HCT116 (cell line): ENCODE measurements at regions not wholly inside any gene's neighbourhood (a gene's known extent, or its start where the extent isn't known, plus 50 kb on each side); places are given as distances from the start of the nearest gene placed in this dataset.

Experiments
- ATAC-seq: fragments of 200-7000 bp; cut with Tn5 transposase; 2 replicates; pipeline ENCODE4 v1.9.1; 2020; ENCODE audit warnings: mild to moderate bottlenecking, moderate library complexity
- BruUV-seq: library from RNA; stranded (reverse); fragments of 400-500 nt; replicated peaks from 2 replicates; lab custom pipeline; 2021; lab: Mats Ljungman, UMichigan
- CTCF ChIA-PET: fragments of 300-600 bp; sonication (Branson Sonifier 250); formaldehyde crosslinking; loops from one replicate; lab custom pipeline; 2021; ENCODE audit warnings: antibody characterized with exemption; lab: Charles Lee
- POLR2A ChIA-PET: fragments of 300-600, 350-600 bp; sonication (Branson Sonifier 250); formaldehyde crosslinking; loops from one replicate; lab custom pipeline; 2021; ENCODE audit warnings: antibody characterized with exemption; lab: Charles Lee
- RAD21 ChIA-PET, 2 experiments: fragments of 300-600 bp; sonication (Branson Sonifier 250); formaldehyde crosslinking; loops; one replicate each; lab custom pipeline; 2023; ENCODE audit warnings: low total read pairs in 2 of 2; ENCODE audit not compliant: uncharacterized antibody in 2 of 2, unreplicated experiment in 2 of 2, low non-redundant PET in 1 of 2; lab: Charles Lee
- DNase-seq: peaks from one replicate; pipeline ENCODE4 v3.0.0-alpha.2; 2010; ENCODE audit warnings: low read depth, low spot score
- H2AFZ ChIP-seq: fragments of 200-600 bp; shearing (Covaris generic), sonication (generic); 2 replicates; pipeline ENCODE4 v1.6.1; 2017; ENCODE audit warnings: low read depth, mixed run types, mixed read lengths, antibody characterized with exemption, low read length; ENCODE audit not compliant: poor library complexity, severe bottlenecking
- H3K27ac ChIP-seq: 2 replicates; pipeline ENCODE4 v1.5.1; 2012; ENCODE audit warnings: low read depth, low read length
- H3K27me3 ChIP-seq: fragments of 200-600 bp; sonication (generic); 2 replicates; pipeline ENCODE4 v1.6.1; 2016; ENCODE audit warnings: mixed run types, low read length, mixed read lengths; ENCODE audit not compliant: insufficient read depth
- H3K36me3 ChIP-seq, 2 experiments: fragments of 200-500 bp in 1 of 2; fragments of 200-600 bp in 1 of 2; sonication (Bioruptor generic) in 1 of 2; sonication (generic) in 1 of 2; 2 replicates each; pipeline versions ENCODE4 v1.5.1 to v1.6.1; 2014 to 2016; ENCODE audit warnings: low read length in 2 of 2, inconsistent platforms in 1 of 2, mixed read lengths in 1 of 2, mixed run types in 1 of 2; ENCODE audit not compliant: insufficient read depth in 2 of 2, control insufficient read depth in 1 of 2
- H3K4me1 ChIP-seq, 2 experiments: fragments of 200-600 bp in 1 of 2; sonication (generic) in 1 of 2; 2 replicates each; pipeline versions ENCODE4 v1.5.1 to v1.6.1; 2012 to 2017; ENCODE audit warnings: low read length in 2 of 2, inconsistent platforms in 1 of 2, mild to moderate bottlenecking in 1 of 2, mixed read lengths in 1 of 2, mixed run types in 1 of 2, moderate library complexity in 1 of 2; ENCODE audit not compliant: insufficient read depth in 2 of 2, control insufficient read depth in 1 of 2
- H3K4me2 ChIP-seq: fragments of 200-600 bp; sonication (generic); 2 replicates; pipeline ENCODE4 v1.6.1; 2017; ENCODE audit warnings: mixed run types, low read length, mixed read lengths
- H3K4me3 ChIP-seq, 2 experiments: fragments of 200-600 bp in 1 of 2; sonication (generic) in 1 of 2; replicated peaks in 1 of 2; 2 replicates each; pipeline ENCODE4 v1.5.1; 2011 to 2016; ENCODE audit warnings: low read length in 2 of 2, control low read depth in 1 of 2, low read depth in 1 of 2, mild to moderate bottlenecking in 1 of 2, mixed read lengths in 1 of 2, mixed run types in 1 of 2
- H3K79me2 ChIP-seq: fragments of 200-600 bp; sonication (generic); 2 replicates; pipeline ENCODE4 v1.6.1; 2017; ENCODE audit warnings: mild to moderate bottlenecking, mixed run types, low read length, moderate library complexity, mixed read lengths; ENCODE audit not compliant: insufficient read depth
- H3K9ac ChIP-seq: fragments of 200-600 bp; sonication (generic); 2 replicates; pipeline ENCODE4 v1.6.1; 2016; ENCODE audit warnings: low read length, mixed read lengths
- H3K9me2 ChIP-seq: fragments of 200-600 bp; sonication (generic), shearing (Covaris generic); 2 replicates; pipeline ENCODE4 v1.6.1; 2017; ENCODE audit warnings: mixed run types, mild to moderate bottlenecking, moderate library complexity; ENCODE audit not compliant: insufficient read depth
- H3K9me3 ChIP-seq, 2 experiments: fragments of 200-500 bp in 1 of 2; fragments of 200-600 bp in 1 of 2; sonication (Bioruptor generic) in 1 of 2; sonication (generic) in 1 of 2; 2 replicates each; pipeline ENCODE4 v1.6.1; 2014 to 2017; ENCODE audit warnings: low read length in 2 of 2, mixed read lengths in 2 of 2, inconsistent platforms in 1 of 2, low read depth in 1 of 2, mild to moderate bottlenecking in 1 of 2, mixed run types in 1 of 2, moderate library complexity in 1 of 2; ENCODE audit not compliant: control insufficient read depth in 1 of 2, insufficient read depth in 1 of 2
- H4K20me1 ChIP-seq: fragments of 200-600 bp; sonication (generic), shearing (Covaris generic); 2 replicates; pipeline ENCODE4 v1.6.1; 2017; ENCODE audit warnings: mixed run types, mild to moderate bottlenecking, moderate library complexity; ENCODE audit not compliant: insufficient read depth
- CBX3 ChIP-seq: IDR thresholded peaks from 2 replicates; pipeline ENCODE4 v1.6.1; 2012; ENCODE audit warnings: low read depth
- CEBPB ChIP-seq: IDR thresholded peaks from 2 replicates; pipeline ENCODE4 v1.6.1; 2012; ENCODE audit warnings: low read depth
- EGR1 ChIP-seq: IDR thresholded peaks from 2 replicates; pipeline ENCODE4 v1.6.1; 2012; ENCODE audit warnings: low read depth
- EZH2 ChIP-seq: fragments of 200-600 bp; sonication (generic); IDR thresholded peaks from 2 replicates; pipeline ENCODE4 v1.6.1; 2017; ENCODE audit warnings: antibody characterized with exemption, mixed run types
- JUND ChIP-seq: IDR thresholded peaks from 2 replicates; pipeline ENCODE4 v1.6.1; 2012
- POLR2A ChIP-seq: IDR thresholded peaks from 2 replicates; pipeline ENCODE4 v1.7.0; 2011; ENCODE audit warnings: borderline replicate concordance; ENCODE audit not compliant: insufficient read depth, insufficient read length; ENCODE audit errors: extremely low read depth
- POLR2AphosphoS5 ChIP-seq: IDR thresholded peaks from 2 replicates; pipeline ENCODE4 v1.6.1; 2011; ENCODE audit warnings: mild to moderate bottlenecking, low read depth, low read length, moderate library complexity
- YY1 ChIP-seq: IDR thresholded peaks from 2 replicates; pipeline ENCODE4 v1.6.1; 2011; ENCODE audit warnings: low read length, low read depth, moderate library complexity, mild to moderate bottlenecking; ENCODE audit not compliant: insufficient replicate concordance; ENCODE audit errors: extremely low read depth
- intact Hi-C: fragments of 100-400 bp; cut with micrococcal nuclease; formaldehyde crosslinking; loops from 2 replicates; pipeline ENCODE4 v1.10.0; 2022
- TF ChIP-seq, protein P1 (sequence below): IDR thresholded peaks from 2 replicates; pipeline ENCODE4 v1.6.1; 2011; ENCODE audit warnings: mild to moderate bottlenecking, low read length, moderate library complexity; ENCODE audit not compliant: insufficient replicate concordance; ENCODE audit errors: extremely low read depth
- TF ChIP-seq, protein P2 (sequence below): IDR thresholded peaks from 2 replicates; pipeline ENCODE4 v1.6.1; 2012
- TF ChIP-seq, protein P3 (sequence below): IDR thresholded peaks from 2 replicates; pipeline ENCODE4 v1.6.1; 2012; ENCODE audit warnings: low read depth
- TF ChIP-seq, protein P4 (sequence below): IDR thresholded peaks from 2 replicates; pipeline ENCODE4 v1.6.1; 2012

DNA sequence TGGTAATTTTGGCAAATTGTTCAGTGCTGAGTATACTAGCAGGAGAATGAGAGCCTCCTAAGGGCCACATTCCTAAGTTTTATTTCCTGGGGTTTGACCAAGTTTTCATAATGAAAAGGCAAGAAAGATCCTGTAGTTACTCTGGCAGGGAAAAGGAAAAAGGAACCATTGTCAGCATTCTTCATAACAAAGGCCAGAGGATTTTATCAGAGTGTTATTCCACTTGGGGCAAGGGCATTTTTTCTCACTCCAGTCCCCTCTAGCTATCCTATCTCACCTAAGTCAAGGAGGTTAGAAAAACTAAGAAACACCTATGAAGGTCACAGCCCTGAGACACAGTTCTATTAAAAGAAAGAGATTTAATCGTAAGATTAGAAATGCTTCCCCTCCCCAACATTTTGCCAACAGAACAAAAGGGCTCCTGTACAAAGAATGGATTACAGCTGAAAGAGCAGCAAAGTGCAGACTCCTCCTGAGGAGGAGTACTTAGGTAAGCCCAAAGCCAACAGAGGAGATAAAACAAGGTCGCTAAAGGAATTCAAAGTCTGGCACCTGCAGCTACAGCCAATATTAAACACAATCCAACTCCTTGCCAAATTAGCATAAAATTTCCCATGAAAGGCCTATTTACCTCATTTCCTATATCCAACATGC, 162.4 kb downstream of the GALC start:
- CTCF ChIA-PET: no interaction called here
- RAD21 ChIA-PET: no interaction called here
- Histone ChIP-seq H3K27ac (no peak overlapping the region), H3K36me3 (no peaks in the 10 kb centered on the region), H3K4me1 (no peaks in the 10 kb centered on the region)
- BruUV-seq: no TSS peak
- DNase-seq: no peak
- intact Hi-C loops: no loop called here
- TF ChIP-seq, protein P1, sequence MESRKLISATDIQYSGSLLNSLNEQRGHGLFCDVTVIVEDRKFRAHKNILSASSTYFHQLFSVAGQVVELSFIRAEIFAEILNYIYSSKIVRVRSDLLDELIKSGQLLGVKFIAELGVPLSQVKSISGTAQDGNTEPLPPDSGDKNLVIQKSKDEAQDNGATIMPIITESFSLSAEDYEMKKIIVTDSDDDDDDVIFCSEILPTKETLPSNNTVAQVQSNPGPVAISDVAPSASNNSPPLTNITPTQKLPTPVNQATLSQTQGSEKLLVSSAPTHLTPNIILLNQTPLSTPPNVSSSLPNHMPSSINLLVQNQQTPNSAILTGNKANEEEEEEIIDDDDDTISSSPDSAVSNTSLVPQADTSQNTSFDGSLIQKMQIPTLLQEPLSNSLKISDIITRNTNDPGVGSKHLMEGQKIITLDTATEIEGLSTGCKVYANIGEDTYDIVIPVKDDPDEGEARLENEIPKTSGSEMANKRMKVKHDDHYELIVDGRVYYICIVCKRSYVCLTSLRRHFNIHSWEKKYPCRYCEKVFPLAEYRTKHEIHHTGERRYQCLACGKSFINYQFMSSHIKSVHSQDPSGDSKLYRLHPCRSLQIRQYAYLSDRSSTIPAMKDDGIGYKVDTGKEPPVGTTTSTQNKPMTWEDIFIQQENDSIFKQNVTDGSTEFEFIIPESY: no peak
- TF ChIP-seq EGR1 (no peak), CEBPB (no peak), EZH2 (no peak), JUND (no peak), POLR2A (no peak), CBX3 (no peak), YY1 (no peak), POLR2AphosphoS5 (no peak)
- TF ChIP-seq, protein P2, sequence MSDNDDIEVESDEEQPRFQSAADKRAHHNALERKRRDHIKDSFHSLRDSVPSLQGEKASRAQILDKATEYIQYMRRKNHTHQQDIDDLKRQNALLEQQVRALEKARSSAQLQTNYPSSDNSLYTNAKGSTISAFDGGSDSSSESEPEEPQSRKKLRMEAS: no peak
- TF ChIP-seq, protein P3, sequence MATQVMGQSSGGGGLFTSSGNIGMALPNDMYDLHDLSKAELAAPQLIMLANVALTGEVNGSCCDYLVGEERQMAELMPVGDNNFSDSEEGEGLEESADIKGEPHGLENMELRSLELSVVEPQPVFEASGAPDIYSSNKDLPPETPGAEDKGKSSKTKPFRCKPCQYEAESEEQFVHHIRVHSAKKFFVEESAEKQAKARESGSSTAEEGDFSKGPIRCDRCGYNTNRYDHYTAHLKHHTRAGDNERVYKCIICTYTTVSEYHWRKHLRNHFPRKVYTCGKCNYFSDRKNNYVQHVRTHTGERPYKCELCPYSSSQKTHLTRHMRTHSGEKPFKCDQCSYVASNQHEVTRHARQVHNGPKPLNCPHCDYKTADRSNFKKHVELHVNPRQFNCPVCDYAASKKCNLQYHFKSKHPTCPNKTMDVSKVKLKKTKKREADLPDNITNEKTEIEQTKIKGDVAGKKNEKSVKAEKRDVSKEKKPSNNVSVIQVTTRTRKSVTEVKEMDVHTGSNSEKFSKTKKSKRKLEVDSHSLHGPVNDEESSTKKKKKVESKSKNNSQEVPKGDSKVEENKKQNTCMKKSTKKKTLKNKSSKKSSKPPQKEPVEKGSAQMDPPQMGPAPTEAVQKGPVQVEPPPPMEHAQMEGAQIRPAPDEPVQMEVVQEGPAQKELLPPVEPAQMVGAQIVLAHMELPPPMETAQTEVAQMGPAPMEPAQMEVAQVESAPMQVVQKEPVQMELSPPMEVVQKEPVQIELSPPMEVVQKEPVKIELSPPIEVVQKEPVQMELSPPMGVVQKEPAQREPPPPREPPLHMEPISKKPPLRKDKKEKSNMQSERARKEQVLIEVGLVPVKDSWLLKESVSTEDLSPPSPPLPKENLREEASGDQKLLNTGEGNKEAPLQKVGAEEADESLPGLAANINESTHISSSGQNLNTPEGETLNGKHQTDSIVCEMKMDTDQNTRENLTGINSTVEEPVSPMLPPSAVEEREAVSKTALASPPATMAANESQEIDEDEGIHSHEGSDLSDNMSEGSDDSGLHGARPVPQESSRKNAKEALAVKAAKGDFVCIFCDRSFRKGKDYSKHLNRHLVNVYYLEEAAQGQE: no peak
- TF ChIP-seq, protein P4, sequence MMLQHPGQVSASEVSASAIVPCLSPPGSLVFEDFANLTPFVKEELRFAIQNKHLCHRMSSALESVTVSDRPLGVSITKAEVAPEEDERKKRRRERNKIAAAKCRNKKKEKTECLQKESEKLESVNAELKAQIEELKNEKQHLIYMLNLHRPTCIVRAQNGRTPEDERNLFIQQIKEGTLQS: no peak
- TF ChIP-seq, all 23 proteins: peak for 0
- Histone ChIP-seq H3K9me3 (peaks cover 8 to 21% of the 10 kb centered on the region in 2 experiments; a peak in 2 of 4 replicates), H4K20me1 (no peaks in the 10 kb centered on the region), H3K4me2 (no peak overlapping the region), H3K9ac (no peak overlapping the region), H3K79me2 (no peaks in the 10 kb centered on the region), H3K4me3 (no peak overlapping the region), H2AFZ (no peak overlapping the region), H3K27me3 (no peaks in the 10 kb centered on the region), H3K9me2 (no peaks in the 10 kb centered on the region)
- no peak for ATAC-seq
- POLR2A ChIA-PET: no interaction called here
